HL-60 (cell line): ENCODE measurements at regions not wholly inside any gene's neighbourhood (a gene's known extent, or its start where the extent isn't known, plus 50 kb on each side); places are given as distances from the start of the nearest gene placed in this dataset.

Experiments used
- CTCF ChIP-seq: IDR thresholded peaks from one replicate; pipeline ENCODE4 v1.5.1; 2011; ENCODE audit warnings: low read length, control low read depth, inconsistent platforms; ENCODE audit not compliant: insufficient read depth
- POLR2AphosphoS5 ChIP-seq: IDR thresholded peaks from 2 replicates; pipeline ENCODE4 v1.6.1; 2012; ENCODE audit warnings: low read depth
- REST ChIP-seq: IDR thresholded peaks from 2 replicates; pipeline ENCODE4 v1.6.1; 2012; ENCODE audit warnings: low read depth; ENCODE audit not compliant: insufficient replicate concordance

- no peak for TF ChIP-seq REST
- TF ChIP-seq CTCF: no peak
- TF ChIP-seq POLR2AphosphoS5: no peak
These were observed 72.7 kb upstream of the TTC34 start for GRCh38 chr1:2874207-2874606.
